ENCODE measurements at regions not wholly inside any gene's neighbourhood (a gene's known extent, or its start where the extent isn't known, plus 50 kb on each side); places are given as distances from the start of the nearest gene placed in this dataset.

DNA sequence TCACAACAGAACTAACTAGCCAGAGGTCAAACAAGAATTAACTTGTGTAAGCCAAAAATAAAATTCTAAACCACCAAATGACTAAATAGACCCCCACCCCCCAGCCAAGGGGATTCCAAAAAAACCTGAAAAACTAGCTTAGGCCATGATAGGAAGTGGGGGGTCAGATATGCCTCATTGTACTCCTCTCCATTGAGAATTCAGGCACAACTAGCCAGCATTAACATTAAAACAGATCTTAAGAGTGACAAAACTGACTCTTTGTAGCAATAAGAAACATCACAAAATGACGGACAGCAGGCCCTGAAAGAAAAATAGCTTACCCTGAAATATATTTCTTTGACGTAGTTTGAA is 103.0 kb upstream of the ETV3 start:
- H3K4me1 ChIP-seq = no peaks in the 10 kb centered on the region
- TF ChIP-seq POLR2AphosphoS5 (IDR thresholded peaks at IDR 0.05) (no peak), POLR2A (IDR thresholded peaks at IDR 0.05) (no peak)
- TF ChIP-seq, protein P1, sequence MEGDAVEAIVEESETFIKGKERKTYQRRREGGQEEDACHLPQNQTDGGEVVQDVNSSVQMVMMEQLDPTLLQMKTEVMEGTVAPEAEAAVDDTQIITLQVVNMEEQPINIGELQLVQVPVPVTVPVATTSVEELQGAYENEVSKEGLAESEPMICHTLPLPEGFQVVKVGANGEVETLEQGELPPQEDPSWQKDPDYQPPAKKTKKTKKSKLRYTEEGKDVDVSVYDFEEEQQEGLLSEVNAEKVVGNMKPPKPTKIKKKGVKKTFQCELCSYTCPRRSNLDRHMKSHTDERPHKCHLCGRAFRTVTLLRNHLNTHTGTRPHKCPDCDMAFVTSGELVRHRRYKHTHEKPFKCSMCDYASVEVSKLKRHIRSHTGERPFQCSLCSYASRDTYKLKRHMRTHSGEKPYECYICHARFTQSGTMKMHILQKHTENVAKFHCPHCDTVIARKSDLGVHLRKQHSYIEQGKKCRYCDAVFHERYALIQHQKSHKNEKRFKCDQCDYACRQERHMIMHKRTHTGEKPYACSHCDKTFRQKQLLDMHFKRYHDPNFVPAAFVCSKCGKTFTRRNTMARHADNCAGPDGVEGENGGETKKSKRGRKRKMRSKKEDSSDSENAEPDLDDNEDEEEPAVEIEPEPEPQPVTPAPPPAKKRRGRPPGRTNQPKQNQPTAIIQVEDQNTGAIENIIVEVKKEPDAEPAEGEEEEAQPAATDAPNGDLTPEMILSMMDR (IDR thresholded peaks at IDR 0.05) = no peak
- H3K36me3 ChIP-seq = no peaks in the 10 kb centered on the region
- no peak overlapping the region for H3K27ac ChIP-seq
- H3K27me3 ChIP-seq = no peaks in the 10 kb centered on the region
- H3K9me3 ChIP-seq = no peaks in the 10 kb centered on the region
- H3K4me3 ChIP-seq = no peak overlapping the region
- no peak for DNase-seq (ENCODE audit: low spot score in 2 of 2)
- intact Hi-C loops (cut with DNase I; ENCODE audit: low total_unique reads) = no loop called here

DNA sequence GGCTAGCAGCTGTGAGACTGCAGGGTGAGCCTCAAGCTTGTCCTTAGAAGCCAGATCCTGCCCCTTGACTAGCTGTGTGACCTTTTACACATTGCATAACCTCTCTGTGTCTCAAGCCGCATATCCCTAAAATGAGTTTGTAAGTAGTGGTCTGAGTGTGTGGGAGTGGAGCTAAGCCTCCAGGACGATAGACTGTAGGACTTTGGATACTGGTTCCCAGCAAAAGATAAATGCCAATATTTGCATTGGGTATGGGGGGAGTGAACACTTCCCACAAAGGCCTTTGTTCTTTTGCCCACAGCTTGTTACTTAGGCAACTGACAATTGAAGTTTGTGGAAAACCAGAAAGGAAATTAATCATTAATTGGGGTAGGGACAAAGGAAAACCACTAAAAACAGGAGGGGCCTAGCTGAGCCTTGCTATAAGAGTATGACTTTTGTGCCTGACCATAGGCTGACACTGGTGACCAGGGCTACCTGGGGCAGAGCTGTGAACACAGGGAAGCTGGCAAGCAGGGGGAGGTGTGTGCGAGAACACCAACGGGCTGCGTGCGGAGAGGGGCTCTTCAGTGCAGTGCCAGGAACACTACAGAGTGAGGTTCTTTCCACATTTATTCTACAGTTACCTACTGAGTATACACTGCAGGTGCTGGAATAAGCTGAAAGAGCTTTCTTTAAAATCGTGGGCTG is 102.4 kb upstream of the ETV3 start:
- no peak for DNase-seq (ENCODE audit: low spot score in 2 of 2)
- intact Hi-C loops (cut with DNase I; ENCODE audit: low total_unique reads) = no loop called here
- Histone ChIP-seq H3K36me3 (no peaks in the 10 kb centered on the region), H3K4me3 (no peak overlapping the region), H3K27me3 (no peaks in the 10 kb centered on the region), H3K4me1 (no peaks in the 10 kb centered on the region), H3K9me3 (no peaks in the 10 kb centered on the region), H3K27ac (no peak overlapping the region)
- no peak for TF ChIP-seq POLR2AphosphoS5 (IDR thresholded peaks at IDR 0.05)
- no peak for TF ChIP-seq POLR2A (IDR thresholded peaks at IDR 0.05)
- TF ChIP-seq, protein P1 (IDR thresholded peaks at IDR 0.05) = no peak

DNA sequence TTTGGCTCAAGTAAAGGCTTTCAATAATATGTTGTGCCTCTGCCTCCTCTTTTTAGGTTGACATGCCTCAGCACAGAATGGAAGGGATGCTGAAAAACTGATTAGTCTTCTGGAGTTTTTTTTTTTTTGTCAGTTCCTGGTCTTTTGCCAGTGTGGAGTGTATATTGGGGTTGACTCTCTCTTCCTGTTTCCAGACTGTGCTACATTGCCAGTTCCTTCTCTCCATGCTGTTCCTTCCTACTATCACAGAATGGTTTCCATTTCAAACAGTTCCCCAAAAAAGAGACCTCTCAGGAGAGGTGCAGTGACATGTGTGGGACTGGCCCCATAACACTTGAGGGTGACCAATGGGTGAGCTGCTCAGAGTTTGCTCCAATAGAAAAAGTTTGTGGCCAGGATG is 101.7 kb upstream of the ETV3 start:
- TF ChIP-seq POLR2AphosphoS5 (IDR thresholded peaks at IDR 0.05) = no peak
- H3K36me3 ChIP-seq = no peaks in the 10 kb centered on the region
- H3K27me3 ChIP-seq = no peaks in the 10 kb centered on the region
- intact Hi-C loops (cut with DNase I; ENCODE audit: low total_unique reads) = no loop called here
- no peaks in the 10 kb centered on the region for H3K4me1 ChIP-seq
- H3K9me3 ChIP-seq = no peaks in the 10 kb centered on the region
- H3K27ac ChIP-seq = no peak overlapping the region
- DNase-seq (ENCODE audit: low spot score in 2 of 2) = no peak
- no peak overlapping the region for H3K4me3 ChIP-seq

DNA sequence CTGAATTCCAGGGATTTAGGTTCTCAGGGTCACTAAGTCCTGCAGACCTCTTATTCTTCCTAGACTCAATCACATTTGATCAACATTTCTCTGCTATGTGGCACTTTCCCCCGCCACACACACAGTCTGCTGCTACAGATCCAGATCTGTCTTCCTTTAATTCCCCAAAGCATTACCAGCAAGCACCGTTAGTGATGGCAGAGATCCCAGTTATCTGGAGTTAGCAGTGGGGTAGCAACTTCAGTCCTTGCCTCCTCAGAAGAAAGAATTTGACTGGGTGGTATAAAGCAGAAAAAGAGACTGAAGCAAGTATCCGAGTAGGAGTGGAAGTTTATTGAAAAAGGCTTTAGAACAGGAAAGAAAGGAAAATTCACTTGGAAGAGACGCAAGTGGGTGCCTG is 100.4 kb upstream of the ETV3 start:
- Histone ChIP-seq H3K27me3 (no peaks in the 10 kb centered on the region), H3K27ac (no peak overlapping the region), H3K36me3 (no peaks in the 10 kb centered on the region), H3K9me3 (no peaks in the 10 kb centered on the region), H3K4me1 (no peaks in the 10 kb centered on the region), H3K4me3 (no peak overlapping the region)
- no peak for DNase-seq (ENCODE audit: low spot score in 2 of 2)
- TF ChIP-seq POLR2A (IDR thresholded peaks at IDR 0.05) = no peak
- TF ChIP-seq POLR2AphosphoS5 (IDR thresholded peaks at IDR 0.05) = no peak
- TF ChIP-seq, protein P1 (IDR thresholded peaks at IDR 0.05) = no peak
- intact Hi-C loops (cut with DNase I; ENCODE audit: low total_unique reads) = no loop called here

DNA sequence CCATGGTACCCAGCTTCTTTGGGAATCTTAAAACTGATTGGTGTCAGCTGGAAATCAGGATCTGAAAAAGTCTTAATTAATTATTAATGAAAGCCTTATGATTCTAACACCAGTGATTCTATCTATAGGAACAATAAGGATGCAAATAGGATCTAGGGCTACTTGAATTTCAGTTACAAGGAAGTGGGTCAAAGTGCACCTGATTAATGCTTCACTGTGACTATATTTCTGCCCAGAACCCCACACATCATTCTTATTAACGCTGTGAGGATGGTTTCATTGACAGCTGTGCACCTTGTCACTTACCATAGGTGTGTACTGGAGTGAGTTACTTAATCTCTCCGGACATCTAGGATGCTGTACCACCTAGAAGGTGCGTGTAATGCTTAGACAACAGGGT is 99.8 kb upstream of the ETV3 start:
- Histone ChIP-seq H3K4me1 (no peaks in the 10 kb centered on the region), H3K36me3 (no peaks in the 10 kb centered on the region), H3K4me3 (no peak overlapping the region), H3K27ac (no peak overlapping the region), H3K27me3 (no peaks in the 10 kb centered on the region), H3K9me3 (no peaks in the 10 kb centered on the region)
- intact Hi-C loops (cut with DNase I; ENCODE audit: low total_unique reads) = no loop called here
- no peak for DNase-seq (ENCODE audit: low spot score in 2 of 2)
- TF ChIP-seq POLR2AphosphoS5 (IDR thresholded peaks at IDR 0.05) = no peak
- TF ChIP-seq, protein P1 (IDR thresholded peaks at IDR 0.05) = no peak
- TF ChIP-seq POLR2A (IDR thresholded peaks at IDR 0.05) = no peak

DNA sequence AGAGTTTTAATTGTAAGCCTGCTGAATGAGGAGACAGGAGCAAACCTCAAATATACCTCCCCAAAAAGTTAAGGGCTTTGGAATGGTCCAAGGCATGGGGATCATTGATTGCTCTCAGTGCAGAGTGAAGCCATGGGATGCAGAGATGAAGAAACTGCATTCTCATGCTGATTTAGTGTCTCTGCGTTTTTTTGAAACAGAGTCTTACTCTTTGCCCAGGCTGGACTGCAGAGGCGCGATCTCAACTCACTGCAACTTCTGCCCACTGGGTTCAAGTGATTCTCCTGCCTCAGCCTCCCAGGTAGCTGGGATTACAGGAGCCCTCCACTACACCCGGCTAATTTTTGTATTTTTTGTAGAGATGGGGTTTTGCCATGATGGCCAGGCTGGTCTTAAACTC is 99.3 kb upstream of the ETV3 start:
- intact Hi-C loops (cut with DNase I; ENCODE audit: low total_unique reads) = no loop called here
- no peaks in the 10 kb centered on the region for H3K9me3 ChIP-seq
- H3K4me1 ChIP-seq = no peaks in the 10 kb centered on the region
- H3K36me3 ChIP-seq = no peaks in the 10 kb centered on the region
- no peak overlapping the region for H3K27ac ChIP-seq
- H3K4me3 ChIP-seq = no peak overlapping the region
- H3K27me3 ChIP-seq = no peaks in the 10 kb centered on the region
- DNase-seq (ENCODE audit: low spot score in 2 of 2) = no peak
- no peak for TF ChIP-seq POLR2AphosphoS5 (IDR thresholded peaks at IDR 0.05)
- TF ChIP-seq, protein P1 (IDR thresholded peaks at IDR 0.05) = no peak

Measured in breast epithelium (tissue), 4 donors.